Lower leg skin (tissue), 3 donors: ENCODE measurements at regions not wholly inside any gene's neighbourhood (a gene's known extent, or its start where the extent isn't known, plus 50 kb on each side); places are given as distances from the start of the nearest gene placed in this dataset.

Experiments
- CTCF ChIP-seq, 3 donors: fragments of 450-650 bp; IDR thresholded peaks; one replicate each; pipeline ENCODE4 v1.5.1; 2016; ENCODE audit warnings: antibody characterized with exemption in 3 of 3, mild to moderate bottlenecking in 3 of 3, moderate library complexity in 2 of 3
- POLR2A ChIP-seq, 2 donors: fragments of 450-650 bp; IDR thresholded peaks; one replicate each; pipeline ENCODE4 v1.6.1; 2016 to 2017; ENCODE audit warnings: antibody characterized with exemption in 2 of 2, mild to moderate bottlenecking in 1 of 2, moderate library complexity in 1 of 2

GRCh38 chr6:144477856-144478255 is 192.7 kb downstream of the UTRN start:
- TF ChIP-seq CTCF (IDR thresholded peaks at IDR 0.05) (no peak), POLR2A (IDR thresholded peaks at IDR 0.05) (no peak)
